D721Med (cell line): ENCODE measurements at regions not wholly inside any gene's neighbourhood (a gene's known extent, or its start where the extent isn't known, plus 50 kb on each side); places are given as distances from the start of the nearest gene placed in this dataset.
"Not testable (repeated sequence)": the region's sequence is repeated elsewhere in the genome, so short reads cannot be mapped to it uniquely, and the experiment has no call there.

Experiments
- DNase-seq: peaks from one replicate; pipeline ENCODE4 v3.0.0; 2011; ENCODE audit warnings: low spot score; ENCODE audit not compliant: insufficient read length
- FAIRE-seq: peaks from 2 replicates; lab custom pipeline; 2011; peaks lifted over from hg19 to GRCh38; lab: Jason Lieb, UNC
- CTCF ChIP-seq: IDR thresholded peaks from 2 replicates; pipeline ENCODE4 v1.5.1; 2012; ENCODE audit warnings: mild to moderate bottlenecking, control low read depth; ENCODE audit not compliant: insufficient read depth; ENCODE audit errors: missing control alignments

GRCh38 chrX:145393702-145394235 lies 146.5 kb downstream of the SPANXN1 start:
- DNase-seq = no peak
- FAIRE-seq = no peak
- peak; percentile 10 for TF ChIP-seq CTCF

- TF ChIP-seq CTCF = no peak
- no peak for FAIRE-seq
- no peak for DNase-seq
Observed at GRCh38 chrX:145394344-145394743, 147.0 kb downstream of the SPANXN1 start.

- no peak for TF ChIP-seq CTCF
- no peak for DNase-seq
- no peak for FAIRE-seq
Observed at GRCh38 chrX:145396612-145397011, 149.3 kb downstream of the SPANXN1 start.

- FAIRE-seq (no peak), DNase-seq (no peak)
- TF ChIP-seq CTCF = peak; percentile 38
Observed at GRCh38 chrX:145405012-145405411, 157.7 kb downstream of the SPANXN1 start.

GRCh38 chrX:145410622-145411021 lies 163.3 kb downstream of the SPANXN1 start:
- TF ChIP-seq CTCF = no peak
- FAIRE-seq (no peak), DNase-seq (no peak)

GRCh38 chrX:145436211-145436610 lies 188.9 kb downstream of the SPANXN1 start:
- not testable (repeated sequence) for FAIRE-seq, DNase-seq

- DNase-seq (no peak), FAIRE-seq (no peak)
- no peak for TF ChIP-seq CTCF
Observed at GRCh38 chrX:145464650-145465049, 217.3 kb downstream of the SPANXN1 start.

GRCh38 chrX:145475725-145476124 lies 228.4 kb downstream of the SPANXN1 start:
- TF ChIP-seq CTCF = no peak
- DNase-seq (no peak), FAIRE-seq (no peak)
